Mesendoderm (in vitro differentiated cells): ENCODE measurements at regions not wholly inside any gene's neighbourhood (a gene's known extent, or its start where the extent isn't known, plus 50 kb on each side); places are given as distances from the start of the nearest gene placed in this dataset.

Source experiments
- DNase-seq: peaks from one replicate; pipeline ENCODE4 v3.0.0; 2013
- H2AK5ac ChIP-seq: 2 replicates; pipeline ENCODE4 v1.6.1; 2013; ENCODE audit warnings: low read length, inconsistent platforms
- H2BK120ac ChIP-seq: 2 replicates; pipeline ENCODE4 v1.6.1; 2013; ENCODE audit warnings: low read depth, mild to moderate bottlenecking, low read length, moderate library complexity, mixed read lengths
- H2BK15ac ChIP-seq: replicated peaks from 2 replicates; pipeline ENCODE4 v1.6.1; 2013; ENCODE audit warnings: low read depth, mild to moderate bottlenecking, moderate library complexity
- H2BK5ac ChIP-seq: 2 replicates; pipeline ENCODE4 v1.6.1; 2013; ENCODE audit warnings: low read length, inconsistent platforms
- H3K18ac ChIP-seq: 2 replicates; pipeline ENCODE4 v1.6.1; 2013; ENCODE audit warnings: mild to moderate bottlenecking, low read length, mixed read lengths
- H3K23ac ChIP-seq: one replicate; pipeline ENCODE4 v1.6.1; 2013; ENCODE audit warnings: low read length
- H3K27ac ChIP-seq: 2 replicates; pipeline ENCODE4 v1.5.1; 2013; ENCODE audit warnings: low read depth, mild to moderate bottlenecking, inconsistent platforms, low read length, moderate library complexity
- H3K27me3 ChIP-seq: 2 replicates; pipeline ENCODE4 v1.6.1; 2013; ENCODE audit warnings: low read length, control low read depth, mild to moderate bottlenecking, inconsistent platforms; ENCODE audit not compliant: insufficient read depth, poor library complexity
- H3K36me3 ChIP-seq: 2 replicates; pipeline ENCODE4 v1.6.1; 2013; ENCODE audit warnings: low read length, inconsistent platforms; ENCODE audit not compliant: control insufficient read depth, insufficient read depth
- H3K4ac ChIP-seq: one replicate; pipeline ENCODE4 v1.6.1; 2013; ENCODE audit warnings: low read depth, mild to moderate bottlenecking, low read length, moderate library complexity
- H3K4me1 ChIP-seq: 2 replicates; pipeline ENCODE4 v1.6.1; 2013; ENCODE audit warnings: low read depth, low read length, inconsistent platforms; ENCODE audit not compliant: control insufficient read depth
- H3K4me2 ChIP-seq: 2 replicates; pipeline ENCODE4 v1.6.1; 2013; ENCODE audit warnings: low read length
- H3K4me3 ChIP-seq: 2 replicates; pipeline ENCODE4 v1.5.1; 2013; ENCODE audit warnings: mild to moderate bottlenecking, low read length
- H3K56ac ChIP-seq: one replicate; pipeline ENCODE4 v1.6.1; 2013; ENCODE audit warnings: low read length
- H3K79me1 ChIP-seq: 2 replicates; pipeline ENCODE4 v1.6.1; 2013; ENCODE audit warnings: low read length, inconsistent platforms
- H3K79me2 ChIP-seq: 2 replicates; pipeline ENCODE4 v1.6.1; 2013; ENCODE audit warnings: mild to moderate bottlenecking, low read length; ENCODE audit not compliant: control insufficient read depth, insufficient read depth
- H3K9ac ChIP-seq: 2 replicates; pipeline ENCODE4 v1.6.1; 2013; ENCODE audit warnings: low read length, inconsistent platforms
- H4K5ac ChIP-seq: one replicate; pipeline ENCODE4 v1.6.1; 2013; ENCODE audit warnings: low read length
- H4K8ac ChIP-seq: one replicate; pipeline ENCODE4 v1.6.1; 2013; ENCODE audit warnings: low read depth, mild to moderate bottlenecking, control low read depth, low read length, moderate library complexity
- WGBS: extraction: QIAGEN DNeasy Blood & Tissue Kit; methylation state at CpG from one replicate; pipeline ENCODE4 v1.1.7; 2013; ENCODE audit warnings: low lambda C conversion rate, missing lambda C conversion rate; ENCODE audit not compliant: insufficient coverage; ENCODE audit errors: extremely low coverage; 5-methylcytosine and 5-hydroxymethylcytosine counted together

GRCh38 chr4:126529997-126530396, 1102.8 kb upstream of the INTU start:
- H3K4me3 ChIP-seq: no peak overlapping the region

DNA sequence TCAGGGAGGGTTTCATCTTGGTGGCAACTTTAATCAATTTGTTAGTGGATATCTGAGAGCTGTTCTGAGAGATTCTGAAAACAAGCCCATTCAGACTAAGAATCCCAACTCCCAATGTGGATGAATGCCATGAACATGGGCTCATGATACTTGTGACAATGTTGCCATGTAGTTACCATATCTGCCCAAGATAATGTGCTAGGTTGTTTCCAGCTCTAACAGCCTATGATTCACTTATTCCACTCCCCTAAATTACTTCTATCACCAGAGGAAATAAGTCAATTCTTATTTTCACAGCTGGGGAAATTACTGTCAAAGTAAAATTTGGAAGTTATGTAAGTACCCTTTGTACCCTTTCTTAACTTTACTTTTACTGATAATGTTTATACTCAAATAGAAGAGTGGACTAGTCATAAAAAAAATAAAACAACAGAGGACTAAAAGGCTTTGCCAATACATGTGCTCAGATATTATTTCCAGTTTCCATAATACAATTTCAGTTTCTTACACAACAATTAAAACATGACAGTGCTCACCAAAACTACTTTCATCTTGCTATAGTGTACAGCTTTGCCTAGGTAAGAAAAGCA, 1101.7 kb upstream of the INTU start:
- no peak overlapping the region for H3K18ac ChIP-seq
- H3K56ac ChIP-seq: no peak overlapping the region
- H3K4me1 ChIP-seq: no peaks in the 10 kb centered on the region
- H3K27ac ChIP-seq: no peak overlapping the region
- H3K4me3 ChIP-seq: no peak overlapping the region
- no peak overlapping the region for H2BK120ac ChIP-seq
- no peak overlapping the region for H2AK5ac ChIP-seq
- H3K36me3 ChIP-seq: no peaks in the 10 kb centered on the region
- H2BK5ac ChIP-seq: no peak overlapping the region
- no peak overlapping the region for H2BK15ac ChIP-seq
- H3K79me2 ChIP-seq: no peaks in the 10 kb centered on the region
- no peaks in the 10 kb centered on the region for H3K27me3 ChIP-seq
- no peak overlapping the region for H3K23ac ChIP-seq
- H4K8ac ChIP-seq: no peak overlapping the region
- H3K79me1 ChIP-seq: no peaks in the 10 kb centered on the region
- H3K4ac ChIP-seq: no peak overlapping the region
- H3K9ac ChIP-seq: no peak overlapping the region
- H4K5ac ChIP-seq: no peak overlapping the region
- no peak overlapping the region for H3K4me2 ChIP-seq
- DNase-seq: no peak

More at GRCh38 chr4:126529997-126530396, 1102.8 kb upstream of the INTU start:
- Histone ChIP-seq H3K4ac (no peak overlapping the region), H3K9ac (no peak overlapping the region), H3K27me3 (no peaks in the 10 kb centered on the region), H3K4me2 (no peak overlapping the region), H4K8ac (no peak overlapping the region), H3K79me1 (no peaks in the 10 kb centered on the region), H3K79me2 (no peaks in the 10 kb centered on the region), H3K23ac (no peak overlapping the region), H3K36me3 (no peaks in the 10 kb centered on the region), H2AK5ac (no peak overlapping the region), H4K5ac (no peak overlapping the region), H3K18ac (no peak overlapping the region), H2BK5ac (no peak overlapping the region), H3K4me1 (no peaks in the 10 kb centered on the region), H2BK120ac (no peak overlapping the region), H2BK15ac (no peak overlapping the region), H3K27ac (no peak overlapping the region), H3K56ac (no peak overlapping the region)
- WGBS: no CpG with 5 or more reads among the region's 2 CpGs
- DNase-seq: no peak

- no peaks in the 10 kb centered on the region for H3K36me3 ChIP-seq
Measured at GRCh38 chr4:126532527-126532926, 1100.2 kb upstream of the INTU start.

GRCh38 chr4:126533146-126533805, 1099.5 kb upstream of the INTU start:
- Histone ChIP-seq H3K56ac (no peak overlapping the region), H3K23ac (no peak overlapping the region), H2BK5ac (no peak overlapping the region), H3K36me3 (no peaks in the 10 kb centered on the region), H3K4ac (no peak overlapping the region), H2BK15ac (no peak overlapping the region), H3K4me2 (no peak overlapping the region), H3K27me3 (no peaks in the 10 kb centered on the region), H3K79me1 (no peaks in the 10 kb centered on the region), H4K8ac (no peak overlapping the region), H2BK120ac (no peak overlapping the region), H3K27ac (no peak overlapping the region), H3K79me2 (no peaks in the 10 kb centered on the region), H3K9ac (no peak overlapping the region), H4K5ac (no peak overlapping the region), H3K18ac (no peak overlapping the region), H2AK5ac (no peak overlapping the region), H3K4me3 (no peak overlapping the region), H3K4me1 (no peaks in the 10 kb centered on the region)
- no peak for DNase-seq
- no CpG with 5 or more reads among the region's 5 CpGs for whole genome bisulfite sequencing

More at GRCh38 chr4:126532527-126532926, 1100.2 kb upstream of the INTU start:
- DNase-seq: no peak
- H3K4ac ChIP-seq: no peak overlapping the region
- no peak overlapping the region for H2BK120ac ChIP-seq
- no peak overlapping the region for H2AK5ac ChIP-seq
- no peak overlapping the region for H3K18ac ChIP-seq
- no CpG with 5 or more reads among the region's 1 CpG for WGBS
- no peaks in the 10 kb centered on the region for H3K79me2 ChIP-seq
- no peak overlapping the region for H3K4me3 ChIP-seq
- H2BK5ac ChIP-seq: no peak overlapping the region
- no peak overlapping the region for H3K9ac ChIP-seq
- no peak overlapping the region for H3K23ac ChIP-seq
- no peaks in the 10 kb centered on the region for H3K79me1 ChIP-seq
- no peak overlapping the region for H3K56ac ChIP-seq
- H4K8ac ChIP-seq: no peak overlapping the region
- no peak overlapping the region for H4K5ac ChIP-seq
- H2BK15ac ChIP-seq: no peak overlapping the region
- H3K4me2 ChIP-seq: no peak overlapping the region
- H3K27me3 ChIP-seq: no peaks in the 10 kb centered on the region
- H3K4me1 ChIP-seq: no peaks in the 10 kb centered on the region
- no peak overlapping the region for H3K27ac ChIP-seq

DNA sequence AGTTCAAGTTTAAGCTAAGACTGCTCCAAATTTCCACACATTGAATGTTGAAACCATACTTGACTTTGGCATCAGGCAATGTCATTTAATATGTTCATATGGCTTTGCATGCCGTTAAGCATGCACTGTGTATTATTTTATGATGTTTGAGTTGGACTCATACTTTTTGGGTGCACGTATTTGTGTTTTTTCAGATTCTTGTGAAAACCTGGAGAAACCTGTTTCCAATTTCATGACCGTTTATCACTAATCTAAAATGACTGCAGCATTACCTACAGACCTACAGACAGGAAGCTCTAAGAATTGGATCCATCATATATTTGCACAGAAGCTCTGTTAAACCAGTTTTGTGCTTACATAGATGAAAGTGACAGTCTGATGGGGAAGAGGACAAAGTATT, 1093.0 kb upstream of the INTU start:
- Histone ChIP-seq H3K27ac (no peak overlapping the region), H3K18ac (no peak overlapping the region), H3K27me3 (no peaks in the 10 kb centered on the region), H3K79me2 (no peaks in the 10 kb centered on the region), H3K56ac (no peak overlapping the region), H3K4me3 (no peak overlapping the region), H3K4me1 (no peaks in the 10 kb centered on the region), H4K5ac (no peak overlapping the region), H3K4ac (no peak overlapping the region), H2AK5ac (no peak overlapping the region), H4K8ac (no peak overlapping the region), H3K36me3 (no peaks in the 10 kb centered on the region), H3K23ac (no peak overlapping the region), H2BK5ac (no peak overlapping the region), H3K9ac (no peak overlapping the region), H3K79me1 (no peaks in the 10 kb centered on the region), H2BK15ac (no peak overlapping the region), H2BK120ac (no peak overlapping the region), H3K4me2 (no peak overlapping the region)
- DNase-seq: no peak
- WGBS: no CpG with 5 or more reads among the region's 3 CpGs

DNA sequence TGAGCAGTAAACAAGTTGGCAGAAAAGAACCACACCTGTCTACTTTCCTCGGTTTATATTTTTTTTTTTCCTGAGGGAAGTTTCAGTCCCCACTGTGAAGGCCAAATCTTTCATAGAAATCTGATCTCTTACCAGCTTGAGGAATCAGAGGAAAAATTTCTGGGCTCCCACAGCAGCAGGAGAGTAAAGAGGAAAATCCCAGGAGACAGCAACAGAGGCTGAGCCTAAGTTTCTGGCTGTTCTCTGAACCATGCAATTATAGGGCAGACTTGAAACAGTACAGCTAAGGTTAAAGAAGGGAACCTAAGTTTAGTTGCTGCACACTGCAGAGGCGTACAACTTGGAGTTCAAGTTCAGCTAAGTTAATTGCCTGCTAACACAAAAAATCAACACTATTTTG, 1090.9 kb upstream of the INTU start:
- no peak overlapping the region for H4K8ac ChIP-seq
- H3K27me3 ChIP-seq: no peaks in the 10 kb centered on the region
- H3K79me1 ChIP-seq: no peaks in the 10 kb centered on the region
- H3K4me2 ChIP-seq: no peak overlapping the region
- no peak overlapping the region for H2AK5ac ChIP-seq
- no peak overlapping the region for H4K5ac ChIP-seq
- no peak overlapping the region for H2BK120ac ChIP-seq
- H3K4me1 ChIP-seq: no peaks in the 10 kb centered on the region
- DNase-seq: no peak
- no peak overlapping the region for H3K4me3 ChIP-seq
- WGBS: no CpG with 5 or more reads among the region's 2 CpGs
- H3K56ac ChIP-seq: no peak overlapping the region
- H2BK15ac ChIP-seq: no peak overlapping the region
- no peak overlapping the region for H3K4ac ChIP-seq
- H3K9ac ChIP-seq: no peak overlapping the region
- no peak overlapping the region for H3K23ac ChIP-seq
- no peak overlapping the region for H2BK5ac ChIP-seq
- no peaks in the 10 kb centered on the region for H3K36me3 ChIP-seq
- H3K79me2 ChIP-seq: no peaks in the 10 kb centered on the region
- no peak overlapping the region for H3K27ac ChIP-seq
- H3K18ac ChIP-seq: no peak overlapping the region
